ENCODE measurements at regions not wholly inside any gene's neighbourhood (a gene's known extent, or its start where the extent isn't known, plus 50 kb on each side); places are given as distances from the start of the nearest gene placed in this dataset.

DNA sequence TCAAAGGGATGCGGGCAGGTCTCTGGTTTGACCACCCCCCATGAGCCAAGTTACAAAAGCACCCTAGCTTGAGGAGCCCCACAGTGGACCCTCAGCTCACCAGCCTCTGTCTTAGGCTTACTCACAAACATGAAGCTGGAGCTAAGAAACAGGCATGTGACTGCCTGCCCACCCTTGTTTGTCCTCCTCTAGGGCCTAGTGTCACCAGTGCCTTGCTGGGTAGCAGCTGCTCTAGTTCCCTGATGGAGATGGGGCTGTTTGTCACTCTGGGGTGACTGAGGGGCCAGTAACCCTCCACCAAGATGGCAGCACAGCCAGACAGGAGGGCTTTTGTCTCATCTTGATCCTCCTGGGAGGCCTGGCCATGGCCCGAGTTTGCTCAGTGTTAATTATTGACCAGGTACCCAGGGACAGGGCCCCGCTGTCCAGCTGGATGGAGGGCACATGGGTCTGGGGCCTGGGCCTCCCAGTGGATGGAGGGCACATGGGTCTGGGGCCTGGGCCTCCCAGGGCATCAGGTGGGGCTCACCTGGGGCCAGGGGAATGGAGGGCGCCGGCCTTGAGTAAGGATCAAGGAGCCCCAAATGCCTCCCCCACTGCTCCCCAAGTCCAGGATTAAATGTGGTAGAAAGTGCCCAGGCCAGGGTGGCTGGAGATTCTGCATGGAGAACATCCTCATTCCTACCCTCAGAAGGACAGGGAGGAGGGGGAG is 185.9 kb upstream of the HAAO start:
- Mint-ChIP-seq H3K4me1 (ENCODE audit: low read depth) (peaks cover 34% of the 10 kb centered on the region), H3K27ac (ENCODE audit: unreplicated experiment) (no peak overlapping the region)
- no peak for TF ChIP-seq CTCF (IDR thresholded peaks at IDR 0.05)

DNA sequence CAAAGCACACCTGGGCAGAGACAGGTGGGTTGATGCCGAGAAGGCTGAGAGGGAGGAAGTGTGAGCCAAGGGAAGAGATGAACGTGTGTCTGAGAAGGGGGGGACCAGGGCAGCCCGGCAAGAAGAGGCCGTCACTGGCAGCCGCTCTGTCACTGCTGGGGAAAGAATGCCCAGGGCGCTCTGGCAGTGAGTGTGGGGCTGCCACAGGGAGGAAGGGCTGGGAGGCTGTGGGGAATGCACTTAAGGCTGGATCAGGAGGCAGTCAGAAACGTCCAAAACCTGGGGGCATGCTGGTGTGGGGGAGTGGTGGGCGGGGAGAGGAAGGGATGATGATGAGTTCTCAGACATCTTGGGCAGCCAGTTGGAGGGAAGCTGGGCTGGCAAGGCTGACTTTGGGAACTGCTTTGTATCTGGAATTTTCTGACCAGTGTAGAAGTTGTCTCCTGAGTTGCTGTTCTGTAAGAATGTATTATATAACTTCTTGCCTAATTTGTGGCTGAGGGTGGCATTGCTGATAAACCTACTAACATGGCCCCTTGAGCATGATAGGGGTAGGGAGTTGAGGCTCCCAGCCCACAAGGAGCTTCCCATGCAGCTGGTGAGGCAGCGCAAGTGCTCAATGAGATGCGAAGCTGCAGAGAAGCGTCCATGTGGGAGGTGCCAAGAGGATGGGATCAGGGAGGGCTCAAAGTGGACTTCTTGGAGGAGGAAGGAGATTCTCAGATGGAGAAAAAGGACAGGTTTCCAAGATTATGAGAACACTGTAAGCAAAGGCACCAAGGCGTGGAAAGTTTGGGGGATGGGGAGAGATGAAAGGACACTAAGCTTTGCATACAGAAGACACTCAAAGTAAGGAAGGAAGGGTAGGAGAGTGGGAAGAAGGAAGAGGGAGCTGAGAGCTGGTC is 185.1 kb upstream of the HAAO start:
- H3K4me1 Mint-ChIP-seq (ENCODE audit: low read depth): peaks cover 34% of the 10 kb centered on the region
- no peak overlapping the region for H3K4me3 Mint-ChIP-seq (ENCODE audit: unreplicated experiment)
- no peaks in the 10 kb centered on the region for H3K36me3 Mint-ChIP-seq (ENCODE audit: low read depth)
- TF ChIP-seq CTCF (IDR thresholded peaks at IDR 0.05): no peak
- no peaks in the 10 kb centered on the region for H3K27me3 Mint-ChIP-seq (ENCODE audit: low read depth)
- H3K27ac Mint-ChIP-seq (ENCODE audit: unreplicated experiment): no peak overlapping the region
- no peaks in the 10 kb centered on the region for H3K9me3 Mint-ChIP-seq (ENCODE audit: low read depth)
- DNase-seq (ENCODE audit: low spot score): peak; percentile 72

More for the DNA sequence above, 185.9 kb upstream of the HAAO start:
- H3K4me3 Mint-ChIP-seq (ENCODE audit: unreplicated experiment): no peak overlapping the region
- DNase-seq (ENCODE audit: low spot score): peak; percentile 42
- no peaks in the 10 kb centered on the region for H3K9me3 Mint-ChIP-seq (ENCODE audit: low read depth)
- H3K36me3 Mint-ChIP-seq (ENCODE audit: low read depth): no peaks in the 10 kb centered on the region
- H3K27me3 Mint-ChIP-seq (ENCODE audit: low read depth): no peaks in the 10 kb centered on the region

DNA sequence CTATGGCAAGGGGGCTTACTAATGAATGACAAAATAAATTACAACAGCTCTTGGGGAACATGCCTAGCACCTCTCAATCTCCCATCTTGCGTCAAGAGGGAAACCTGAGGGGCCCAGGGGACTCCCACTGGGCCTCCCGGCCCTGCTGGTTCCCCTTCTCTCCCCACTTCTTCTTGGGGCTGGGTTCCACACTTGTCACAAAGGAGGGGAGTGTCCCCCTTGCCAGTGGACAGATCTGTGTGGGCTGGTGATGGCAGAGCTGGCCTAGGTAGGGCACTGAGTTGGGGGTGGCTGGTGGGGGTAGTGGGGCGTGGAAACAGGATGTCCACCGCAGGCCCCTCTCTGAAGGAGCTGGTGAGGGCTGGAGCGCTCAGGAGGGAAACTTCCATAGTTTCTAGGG is 184.0 kb upstream of the HAAO start:
- Mint-ChIP-seq H3K36me3 (ENCODE audit: low read depth) (no peaks in the 10 kb centered on the region), H3K4me1 (ENCODE audit: low read depth) (peaks cover 42% of the 10 kb centered on the region), H3K27ac (ENCODE audit: unreplicated experiment) (no peak overlapping the region), H3K9me3 (ENCODE audit: low read depth) (no peaks in the 10 kb centered on the region), H3K4me3 (ENCODE audit: unreplicated experiment) (no peak overlapping the region), H3K27me3 (ENCODE audit: low read depth) (no peaks in the 10 kb centered on the region)
- no peak for TF ChIP-seq CTCF (IDR thresholded peaks at IDR 0.05)
- no peak for DNase-seq (ENCODE audit: low spot score)

DNA sequence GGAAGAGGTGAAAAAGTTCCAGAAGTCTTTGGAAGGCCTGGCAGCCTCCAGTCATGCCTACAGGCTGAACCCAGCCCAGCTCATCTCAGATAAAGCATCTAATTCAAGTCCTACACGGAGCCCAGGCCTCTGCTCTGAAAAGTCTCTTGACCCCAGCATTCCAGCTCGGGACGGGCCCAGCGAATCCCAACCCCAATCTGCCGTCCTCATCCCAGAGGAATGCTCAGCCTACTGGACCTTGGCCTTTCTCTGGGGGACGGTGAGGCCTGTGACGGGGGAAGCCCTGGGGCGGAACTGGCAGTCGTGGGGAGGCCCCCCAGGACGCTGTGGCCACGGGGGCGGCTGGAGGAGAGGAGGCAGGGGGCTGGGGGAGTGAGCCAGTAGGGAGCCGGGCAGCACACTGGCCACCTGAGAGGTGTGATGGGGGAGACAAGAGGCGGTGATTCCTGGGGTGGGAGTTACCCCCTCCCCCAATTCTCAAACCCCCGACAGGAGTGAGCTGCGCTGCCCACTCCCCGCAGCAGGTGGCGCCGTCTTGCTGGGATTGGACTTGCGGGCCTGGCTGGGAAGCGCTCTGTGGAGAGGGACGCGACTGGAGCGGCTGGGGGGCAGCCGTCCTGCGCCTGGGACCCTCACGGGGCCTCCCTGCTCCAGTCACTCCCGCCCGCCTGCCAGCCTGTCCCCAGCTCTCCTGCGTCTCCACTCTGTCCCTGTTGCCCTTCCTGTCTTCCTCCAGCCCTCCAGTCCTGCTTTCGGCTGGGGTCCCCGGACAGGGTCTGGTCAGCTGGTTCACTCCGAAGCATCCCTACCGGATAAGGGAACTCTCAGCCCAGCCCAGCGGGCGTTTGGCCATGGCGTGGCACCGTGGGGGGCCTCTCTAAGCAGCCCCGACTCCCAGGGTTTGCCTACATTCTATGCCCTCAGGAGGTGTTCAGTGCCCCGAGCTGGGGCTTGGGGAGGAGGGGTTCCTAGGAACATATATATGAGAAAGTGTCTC is 182.6 kb upstream of the HAAO start:
- Mint-ChIP-seq H3K9me3 (ENCODE audit: low read depth) (no peaks in the 10 kb centered on the region), H3K27me3 (ENCODE audit: low read depth) (no peaks in the 10 kb centered on the region), H3K4me1 (ENCODE audit: low read depth) (peaks cover 45% of the 10 kb centered on the region), H3K27ac (ENCODE audit: unreplicated experiment) (peak overlapping the region; percentile 74), H3K36me3 (ENCODE audit: low read depth) (no peaks in the 10 kb centered on the region), H3K4me3 (ENCODE audit: unreplicated experiment) (peak overlapping the region; percentile 60)
- peak; percentile 86 for DNase-seq (ENCODE audit: low spot score)
- TF ChIP-seq CTCF (IDR thresholded peaks at IDR 0.05): peak; percentile 96
